ENCODE measurements at regions not wholly inside any gene's neighbourhood (a gene's known extent, or its start where the extent isn't known, plus 50 kb on each side); places are given as distances from the start of the nearest gene placed in this dataset.

DNA sequence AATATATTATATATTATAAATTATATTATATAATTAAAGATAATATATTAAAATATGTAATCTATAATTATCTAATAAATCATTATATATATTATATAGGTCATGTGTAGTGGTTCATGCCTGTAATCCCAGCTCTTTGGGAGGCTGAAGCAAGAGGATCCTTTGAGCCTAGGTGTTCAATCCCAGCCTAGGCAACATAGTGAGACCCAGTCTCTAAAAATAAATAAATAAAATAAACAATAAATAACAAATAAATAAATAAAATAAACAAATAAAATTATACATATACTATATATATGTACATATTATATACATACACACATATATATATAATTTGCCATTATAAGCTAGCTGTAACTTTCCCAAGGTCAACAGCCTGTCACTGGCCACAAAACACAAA, 277.7 kb downstream of the SETD4 start:
- intact Hi-C loops (cut with DNase I): no loop called here
- H3K4me1 ChIP-seq: peaks cover 0 to 13% of the 10 kb centered on the region in 2 donors
- no peaks in the 10 kb centered on the region for H3K36me3 ChIP-seq
- no peak for TF ChIP-seq CTCF (IDR thresholded peaks at IDR 0.05)
- no peak for TF ChIP-seq POLR2A (IDR thresholded peaks at IDR 0.05)
- no peak overlapping the region for H3K27ac ChIP-seq
- no peaks in the 10 kb centered on the region for H3K27me3 ChIP-seq
- no peak overlapping the region for H3K4me3 ChIP-seq (replicated peaks in 1 of 3)
- DNase-seq: no peak
- H3K9me3 ChIP-seq: no peaks in the 10 kb centered on the region

- Histone ChIP-seq H3K27ac (no peak overlapping the region), H3K9me3 (no peaks in the 10 kb centered on the region), H3K36me3 (no peaks in the 10 kb centered on the region), H3K4me3 (replicated peaks in 1 of 3) (no peak overlapping the region), H3K4me1 (peaks cover 0 to 13% of the 10 kb centered on the region in 2 donors), H3K27me3 (no peaks in the 10 kb centered on the region)
- DNase-seq: no peak
- intact Hi-C loops (cut with DNase I): no loop called here
- 88% methylated on average over 4 of the region's 4 CpGs for WGBS, 2 donors
- TF ChIP-seq POLR2A (IDR thresholded peaks at IDR 0.05) (no peak), CTCF (IDR thresholded peaks at IDR 0.05) (no peak)
Observed at GRCh38 chr21:35780983-35781382, 279.3 kb downstream of the SETD4 start.

DNA sequence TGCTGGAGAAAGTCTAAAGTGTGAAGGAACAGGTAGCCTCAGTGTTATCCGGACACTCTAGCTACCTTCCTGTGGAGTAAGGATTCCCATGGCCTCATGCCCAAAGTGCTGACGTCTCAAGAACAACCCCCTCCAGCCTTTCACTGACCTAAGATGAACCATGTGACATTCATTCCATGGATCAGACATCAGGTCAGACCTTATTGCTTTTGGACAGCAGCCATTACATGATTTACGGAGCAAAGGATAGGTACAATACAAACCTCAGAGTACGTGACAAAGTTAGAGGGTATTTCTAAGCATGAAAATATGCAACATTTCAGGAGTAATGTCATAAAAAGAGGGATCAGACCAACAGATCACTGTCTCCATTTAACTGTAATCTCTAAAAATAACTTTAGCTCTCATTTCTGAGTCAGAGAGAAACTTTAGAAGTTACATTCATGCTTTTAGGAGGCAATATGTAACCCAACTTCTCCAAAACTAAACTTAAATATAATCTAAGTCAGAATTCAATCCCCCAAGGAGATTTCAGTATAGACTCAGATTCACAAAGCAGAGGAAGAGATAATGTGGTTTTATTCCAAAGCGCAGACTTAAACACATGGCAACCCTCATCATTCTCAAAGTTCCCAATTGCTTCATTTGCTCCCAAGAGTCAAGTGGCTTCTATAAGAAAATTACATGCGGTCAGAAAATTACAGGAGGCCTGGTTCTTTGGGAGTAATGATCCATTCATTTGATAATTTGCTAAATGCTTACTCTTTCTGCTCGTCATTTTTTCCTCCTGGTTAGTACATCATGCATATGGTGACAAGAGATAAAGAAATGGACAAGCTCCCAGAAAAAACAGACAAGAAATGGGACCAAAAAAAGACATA, 280.4 kb downstream of the SETD4 start:
- intact Hi-C loops (cut with DNase I): no loop called here
- no peak for TF ChIP-seq CTCF (IDR thresholded peaks at IDR 0.05)
- TF ChIP-seq POLR2A (IDR thresholded peaks at IDR 0.05): no peak
- Histone ChIP-seq H3K9me3 (no peaks in the 10 kb centered on the region), H3K27ac (no peak overlapping the region), H3K4me3 (replicated peaks in 1 of 3) (no peak overlapping the region), H3K27me3 (no peaks in the 10 kb centered on the region), H3K36me3 (no peaks in the 10 kb centered on the region), H3K4me1 (peaks cover 0 to 13% of the 10 kb centered on the region in 2 donors)
- WGBS, 2 donors: 50 to 59% methylated on average over 7 of the region's 7 CpGs
- peak; percentile 38 to 46 for DNase-seq

- 77 to 88% methylated on average over 4 of the region's 4 CpGs for WGBS, 2 donors
- intact Hi-C loops (cut with DNase I): no loop called here
- Histone ChIP-seq H3K27me3 (no peaks in the 10 kb centered on the region), H3K36me3 (no peaks in the 10 kb centered on the region), H3K4me3 (replicated peaks in 1 of 3) (no peak overlapping the region), H3K4me1 (peaks cover 0 to 13% of the 10 kb centered on the region in 2 donors), H3K27ac (no peak overlapping the region), H3K9me3 (no peaks in the 10 kb centered on the region)
- DNase-seq: no peak
- no peak for TF ChIP-seq CTCF (IDR thresholded peaks at IDR 0.05)
- TF ChIP-seq POLR2A (IDR thresholded peaks at IDR 0.05): no peak
Observed at GRCh38 chr21:35779167-35779566, 281.2 kb downstream of the SETD4 start.

- intact Hi-C loops (cut with DNase I): no loop called here
- peaks cover 0 to 13% of the 10 kb centered on the region in 2 donors for H3K4me1 ChIP-seq
- no peaks in the 10 kb centered on the region for H3K9me3 ChIP-seq
- H3K36me3 ChIP-seq: no peaks in the 10 kb centered on the region
- 98 to 100% methylated on average over 2 of the region's 2 CpGs for WGBS, 2 donors
- DNase-seq: no peak
- TF ChIP-seq POLR2A (IDR thresholded peaks at IDR 0.05) (no peak), CTCF (IDR thresholded peaks at IDR 0.05) (no peak)
- no peak overlapping the region for H3K4me3 ChIP-seq (replicated peaks in 1 of 3)
- H3K27ac ChIP-seq: no peak overlapping the region
- H3K27me3 ChIP-seq: no peaks in the 10 kb centered on the region
Observed at GRCh38 chr21:35777081-35777480, 283.2 kb downstream of the SETD4 start.

Data from thyroid gland (tissue), 4 donors.